HEK293T (cell line): ENCODE measurements at regions not wholly inside any gene's neighbourhood (a gene's known extent, or its start where the extent isn't known, plus 50 kb on each side); places are given as distances from the start of the nearest gene placed in this dataset.

Source experiments
- ARNT ChIP-seq: fragments of 450-650 bp; IDR thresholded peaks from 2 replicates; pipeline ENCODE4 v1.6.1; 2017; ENCODE audit warnings: mild to moderate bottlenecking
- BHLHE40 ChIP-seq: fragments of 450-650 bp; IDR thresholded peaks from 2 replicates; pipeline ENCODE4 v1.6.1; 2016; ENCODE audit warnings: mild to moderate bottlenecking, moderate library complexity, borderline replicate concordance
- ELF4 ChIP-seq: fragments of 450-650 bp; IDR thresholded peaks from 2 replicates; pipeline ENCODE4 v1.6.1; 2017; ENCODE audit warnings: antibody characterized with exemption
- FOXA1 ChIP-seq: fragments of 450-650 bp; IDR thresholded peaks from 2 replicates; pipeline ENCODE4 v1.6.1; 2016; ENCODE audit warnings: mild to moderate bottlenecking
- FOXM1 ChIP-seq: fragments of 450-650 bp; IDR thresholded peaks from 2 replicates; pipeline ENCODE4 v1.6.1; 2017; ENCODE audit warnings: mild to moderate bottlenecking, borderline replicate concordance
- HDGF ChIP-seq: fragments of 450-650 bp; IDR thresholded peaks from 2 replicates; pipeline ENCODE4 v1.6.1; 2017; ENCODE audit warnings: antibody characterized with exemption, borderline replicate concordance
- PKNOX1 ChIP-seq: fragments of 450-650 bp; IDR thresholded peaks from 2 replicates; pipeline ENCODE4 v1.6.1; 2016
- SP1 ChIP-seq: fragments of 450-650 bp; IDR thresholded peaks from 2 replicates; pipeline ENCODE4 v1.6.1; 2017
- ZNF384 ChIP-seq: fragments of 450-650 bp; IDR thresholded peaks from 2 replicates; pipeline ENCODE4 v1.6.1; 2016

- TF ChIP-seq PKNOX1 (no peak), ARNT (no peak), HDGF (no peak), SP1 (no peak), FOXA1 (no peak), ELF4 (no peak), BHLHE40 (no peak), FOXM1 (no peak), ZNF384 (no peak)
Observed at GRCh38 chr15:62737551-62737950, 305.0 kb upstream of the TPM1 start.
